ENCODE measurements at regions not wholly inside any gene's neighbourhood (a gene's known extent, or its start where the extent isn't known, plus 50 kb on each side); places are given as distances from the start of the nearest gene placed in this dataset.

- TF ChIP-seq CTCF (IDR thresholded peaks at IDR 0.05; ENCODE audit: low read depth, low read length, poor library complexity, severe bottlenecking) (no peak), EZH2phosphoT487 (IDR thresholded peaks at IDR 0.05; ENCODE audit: borderline replicate concordance, low read length) (no peak)
These were observed 91.4 kb downstream of the TRIB2 start for GRCh38 chr2:12807907-12808810.

Data from DOHH2 (cell line).